Hematopoietic multipotent progenitor cell treated with erythropoietin and hydrocortisone succinate and interleukin-3 and kit ligand, for 4 days (in vitro differentiated cells): ENCODE measurements at regions not wholly inside any gene's neighbourhood (a gene's known extent, or its start where the extent isn't known, plus 50 kb on each side); places are given as distances from the start of the nearest gene placed in this dataset.
A peak's percentile ranks its signal among the peaks of the same experiment; 100 is the strongest.
"Not testable (repeated sequence)": the region's sequence is repeated elsewhere in the genome, so short reads cannot be mapped to it uniquely, and the experiment has no call there.

Source experiments
- DNase-seq: peaks from one replicate; pipeline ENCODE4 v3.0.0-alpha.2; 2015

DNA sequence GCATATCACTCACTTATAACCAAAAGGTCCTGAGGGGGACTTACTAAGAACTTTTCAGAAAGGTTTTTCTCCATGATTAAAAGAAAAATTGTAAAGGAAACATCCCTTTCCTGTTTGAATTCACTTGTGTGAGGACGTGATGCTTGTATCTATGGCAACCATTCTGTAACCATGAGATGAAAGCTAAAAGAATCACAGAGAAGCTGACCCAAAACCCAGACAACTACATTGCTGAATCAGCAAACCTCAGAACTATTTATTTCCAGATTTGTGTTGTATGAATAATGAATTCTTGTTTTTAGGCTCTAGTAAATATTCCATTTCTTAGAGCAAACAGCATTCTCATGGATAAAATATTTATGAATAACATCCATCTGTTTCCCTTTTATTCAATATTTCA is 91.2 kb downstream of the RCHY1 start:
- no peak for DNase-seq

DNA sequence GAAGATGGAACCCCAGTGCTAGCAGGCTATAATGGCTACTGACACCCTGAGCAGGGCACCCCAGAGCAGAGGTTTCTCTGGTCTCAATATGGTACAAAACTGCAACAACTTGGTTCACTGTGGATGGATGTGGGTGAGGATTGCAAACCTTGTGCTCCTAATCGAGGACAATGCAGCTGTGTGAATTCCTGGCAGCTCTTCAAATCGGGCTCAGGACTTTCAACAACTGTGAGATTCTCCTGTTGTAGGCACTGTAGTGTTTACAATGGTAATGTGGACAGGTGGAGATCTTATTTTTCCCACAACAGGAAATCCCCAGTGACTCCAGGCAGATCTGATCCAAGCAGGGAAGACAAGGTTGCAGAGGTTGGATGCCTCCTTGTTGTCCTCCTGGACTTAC is 101.5 kb downstream of the RCHY1 start:
- DNase-seq = no peak

DNA sequence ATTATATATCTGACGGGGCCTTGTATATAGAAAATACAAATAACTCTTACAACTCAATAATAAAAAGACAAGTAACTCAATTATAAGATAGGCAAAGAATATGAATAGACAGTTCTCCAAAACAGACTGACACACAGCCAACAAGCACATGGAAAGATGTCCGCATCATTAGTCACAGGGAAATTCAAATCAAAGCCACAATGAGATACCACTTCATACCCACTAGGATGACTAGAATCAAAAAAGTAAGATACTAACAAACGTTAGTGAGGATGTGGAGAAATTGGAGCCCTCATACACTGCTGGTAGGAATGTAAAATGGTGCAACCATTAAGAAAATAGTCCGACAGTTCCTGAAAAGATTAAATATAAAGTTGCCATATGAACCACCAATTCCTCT is 115.7 kb downstream of the RCHY1 start:
- DNase-seq = no peak

DNA sequence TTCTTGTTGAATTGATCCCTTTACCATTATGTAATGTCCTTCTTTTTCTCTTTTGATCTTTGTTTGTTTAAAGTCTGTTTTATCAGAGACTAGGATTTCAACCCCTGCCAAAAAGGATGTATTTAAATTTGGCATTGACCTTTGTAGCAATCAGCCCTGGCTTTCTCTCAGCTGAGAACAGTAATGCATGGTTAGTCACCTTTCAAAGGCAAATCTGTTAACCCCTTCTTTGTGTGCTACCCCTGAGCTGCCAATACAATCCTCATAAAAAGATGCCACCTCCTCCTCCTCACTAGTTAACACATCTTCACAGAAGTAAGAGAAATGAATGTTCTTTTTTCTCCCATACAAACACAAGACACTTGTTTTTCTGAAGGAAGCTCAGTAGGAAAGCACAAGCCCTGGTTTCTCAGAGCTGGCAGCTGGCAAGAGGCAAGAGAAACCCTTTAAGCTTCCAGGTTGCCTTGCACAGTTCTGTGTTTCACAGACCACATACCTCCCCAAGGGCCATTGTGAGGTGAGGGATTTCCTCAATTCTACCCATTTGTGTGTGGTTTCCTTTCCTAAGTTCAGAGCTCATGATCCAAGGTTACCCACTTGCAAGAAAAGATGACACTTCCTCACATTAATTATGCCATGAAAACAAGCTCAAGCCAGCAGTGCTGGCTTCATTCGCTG is 122.6 kb downstream of the RCHY1 start:
- no peak for DNase-seq

DNA sequence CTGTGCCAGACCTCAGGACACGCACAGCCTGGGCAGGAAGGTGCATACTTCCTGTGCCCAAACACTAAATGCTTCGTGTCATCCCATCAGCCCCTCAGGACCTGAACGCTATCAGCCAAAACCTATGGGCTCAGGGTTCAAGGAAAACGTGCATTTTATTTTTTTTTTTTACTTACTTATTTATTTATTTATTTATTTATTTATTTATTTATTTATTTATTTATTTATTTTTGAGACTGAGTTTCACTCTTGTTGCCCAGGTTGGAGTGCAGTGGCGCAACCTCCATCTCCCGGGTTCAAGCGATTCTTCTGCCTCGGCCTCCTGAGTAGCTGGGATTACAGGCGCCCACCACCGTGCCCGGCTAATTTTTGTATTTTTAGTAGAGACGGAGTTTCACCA is 127.8 kb downstream of the RCHY1 start:
- not testable (repeated sequence) for DNase-seq

DNA sequence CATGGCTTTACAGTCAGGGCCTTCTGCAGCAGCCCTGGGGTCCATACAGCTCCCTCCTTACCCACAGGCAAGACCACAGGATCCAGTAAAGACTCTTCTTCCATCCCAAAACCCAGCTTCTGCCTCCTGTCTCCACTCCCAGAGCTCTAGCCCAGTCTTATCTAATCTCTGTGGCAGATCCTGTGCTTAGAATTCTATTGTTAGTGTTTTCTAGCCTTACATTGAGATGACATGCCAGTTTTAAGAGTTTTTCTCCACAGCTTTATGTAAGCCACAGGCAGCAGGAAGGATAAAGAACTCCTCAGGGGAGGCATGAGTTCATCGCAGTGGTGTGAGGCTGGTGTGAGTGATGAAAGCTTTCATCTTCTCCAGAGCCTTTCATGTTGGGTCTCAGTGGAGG is 129.1 kb downstream of the RCHY1 start:
- no peak for DNase-seq

DNA sequence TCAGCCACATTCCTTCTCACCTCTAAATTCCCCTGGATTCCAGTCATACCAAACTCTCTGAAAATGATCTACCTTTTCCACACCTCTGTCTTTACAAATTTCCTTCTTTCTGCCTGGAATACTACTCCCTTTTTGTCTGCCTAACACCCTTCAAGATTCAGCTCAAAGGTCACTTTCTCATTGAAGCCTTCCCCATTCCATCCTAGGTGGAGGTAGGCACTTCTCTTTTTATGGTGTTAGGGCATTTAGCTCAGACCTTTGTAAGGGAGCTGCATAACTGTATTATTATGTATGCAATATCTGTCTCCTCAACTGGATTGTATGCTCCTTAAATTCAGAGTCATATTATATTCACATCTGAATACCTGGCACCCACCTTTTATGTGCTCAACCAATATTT is 137.7 kb downstream of the RCHY1 start:
- DNase-seq = no peak

DNA sequence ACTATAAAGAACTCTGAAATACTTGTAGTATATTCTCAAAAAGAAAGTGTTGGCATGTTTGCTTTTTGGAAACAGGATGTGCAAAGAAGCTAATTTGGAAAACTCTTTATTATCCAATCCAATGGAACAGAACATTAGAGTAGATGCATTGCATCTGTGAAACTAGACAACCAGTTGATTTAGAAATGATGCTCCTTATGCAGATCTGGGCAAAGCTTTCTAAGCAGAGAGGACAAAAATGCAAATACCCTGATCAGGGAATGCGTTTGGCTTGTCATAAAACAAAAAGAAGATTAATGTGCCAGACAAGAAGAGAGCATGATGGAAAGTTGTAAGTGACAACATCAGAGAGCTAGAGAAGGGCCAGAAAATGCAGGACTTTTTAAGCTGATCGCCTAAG is 142.3 kb downstream of the RCHY1 start:
- DNase-seq = no peak

DNA sequence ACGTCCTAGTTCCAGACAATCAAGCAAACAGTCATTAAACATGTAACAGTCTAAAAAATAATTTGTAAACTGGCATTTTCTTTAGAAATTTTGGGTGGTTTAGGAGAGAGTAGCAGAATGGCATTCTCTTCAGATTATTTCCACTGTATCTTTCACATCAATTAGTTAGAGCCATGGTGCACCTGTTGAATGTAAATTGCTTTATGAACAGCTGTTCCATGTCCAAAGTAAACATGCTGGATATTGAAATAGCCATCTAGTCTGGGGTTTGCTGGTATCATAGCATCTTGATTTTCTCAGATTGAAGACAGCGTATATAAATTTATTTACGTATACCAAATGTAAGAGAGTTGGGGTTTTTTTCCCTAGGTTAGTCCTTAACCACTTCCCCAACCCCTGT is 143.6 kb downstream of the RCHY1 start:
- no peak for DNase-seq

DNA sequence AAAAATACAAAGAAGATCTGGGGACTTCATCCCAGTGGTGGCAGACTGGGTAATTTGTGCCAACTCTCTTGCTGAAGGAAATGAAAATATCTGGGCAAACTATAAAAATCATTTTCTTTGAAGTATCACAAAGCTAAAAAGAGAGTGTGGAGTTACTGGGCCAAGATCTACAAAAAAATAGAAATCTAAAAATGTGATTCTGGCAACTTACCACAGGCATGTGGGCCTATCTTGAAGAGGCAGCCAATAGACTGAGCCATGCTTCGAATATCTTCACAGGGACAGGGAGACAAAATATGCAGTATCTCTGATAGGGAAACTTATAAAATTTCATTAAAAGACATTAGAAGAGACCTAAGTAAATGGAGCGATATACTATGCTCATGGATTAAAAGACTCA is 168.8 kb downstream of the RCHY1 start:
- no peak for DNase-seq

DNA sequence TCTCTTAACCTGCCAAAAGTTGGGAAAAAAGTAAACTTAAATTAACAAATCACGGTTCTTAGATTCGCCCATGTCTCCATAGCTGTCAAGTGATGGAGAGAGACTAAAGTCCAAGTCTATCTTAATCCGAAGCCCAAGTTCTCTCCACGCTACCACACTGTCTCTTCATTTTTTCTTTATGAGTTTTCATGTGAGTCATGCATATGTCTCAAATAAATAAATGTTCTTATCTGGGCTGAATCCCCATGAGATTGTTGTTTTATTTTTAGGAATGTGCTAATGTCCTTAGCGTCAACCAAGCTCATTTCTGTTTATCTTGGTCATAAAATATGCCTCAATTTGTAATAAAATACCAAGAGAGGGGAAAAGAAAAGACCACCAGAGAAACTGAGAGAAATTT is 169.3 kb downstream of the RCHY1 start:
- DNase-seq = no peak

DNA sequence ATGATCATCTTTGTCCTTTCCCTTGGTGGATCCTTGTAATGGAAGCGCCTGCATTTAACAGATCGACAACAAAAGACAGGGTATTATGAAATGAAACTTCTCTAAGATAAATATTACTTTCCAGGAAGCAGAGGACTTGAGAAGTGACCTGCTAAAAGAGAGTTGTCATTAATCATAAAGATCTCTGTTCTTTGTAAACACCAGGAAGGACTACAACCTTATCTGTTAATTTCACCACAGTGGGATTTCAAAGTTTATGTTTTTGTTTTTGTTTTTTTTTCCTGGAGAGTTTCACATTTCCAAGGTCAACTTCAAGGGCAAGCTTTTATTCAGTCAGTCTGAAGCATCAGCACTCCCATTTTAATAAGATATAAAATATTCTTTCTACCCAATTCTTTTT is 170.9 kb downstream of the RCHY1 start:
- no peak for DNase-seq

DNA sequence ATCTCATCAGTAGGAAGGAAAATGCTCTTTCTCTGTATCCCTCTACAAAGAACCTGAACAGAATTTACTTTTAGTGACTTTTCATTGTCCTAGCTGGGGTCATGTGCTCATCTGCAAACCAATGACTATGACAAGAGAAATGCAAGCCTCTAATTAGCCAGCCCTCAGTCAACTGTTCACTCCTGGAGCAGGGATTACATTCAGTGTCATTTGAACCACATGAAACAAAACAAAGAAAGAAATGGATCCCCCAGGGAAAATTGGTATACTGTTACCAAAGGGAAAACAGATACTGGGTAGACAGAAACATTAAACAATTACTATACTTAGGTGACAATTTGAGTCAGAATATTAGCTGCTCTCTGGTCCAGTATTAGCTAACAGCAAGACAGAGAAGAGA is 173.6 kb downstream of the RCHY1 start:
- no peak for DNase-seq

DNA sequence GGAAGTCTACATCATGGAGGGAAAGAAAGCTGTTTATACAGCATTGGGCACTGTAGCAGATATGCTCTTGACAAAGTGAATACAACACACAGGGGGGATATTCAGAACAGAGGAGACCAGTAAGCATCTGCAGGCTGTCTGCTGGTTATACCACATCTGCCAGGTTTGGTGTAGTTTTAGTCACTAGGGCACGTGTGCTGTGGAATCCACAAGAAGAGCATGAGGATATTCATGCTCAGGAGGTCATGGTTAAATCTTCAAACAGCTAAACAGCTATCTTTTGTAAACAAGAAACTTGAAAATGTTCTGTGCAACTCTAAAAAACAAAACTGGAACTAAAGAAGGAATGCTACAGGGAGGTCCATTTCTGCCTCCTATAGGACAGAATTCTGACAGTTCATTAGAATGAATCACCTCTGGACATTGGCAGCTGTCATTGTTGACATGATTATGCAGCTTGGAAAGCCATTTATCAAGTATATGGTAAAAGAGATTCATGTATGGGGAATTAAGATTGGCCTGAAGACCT is 175.8 kb downstream of the RCHY1 start:
- no peak for DNase-seq

DNA sequence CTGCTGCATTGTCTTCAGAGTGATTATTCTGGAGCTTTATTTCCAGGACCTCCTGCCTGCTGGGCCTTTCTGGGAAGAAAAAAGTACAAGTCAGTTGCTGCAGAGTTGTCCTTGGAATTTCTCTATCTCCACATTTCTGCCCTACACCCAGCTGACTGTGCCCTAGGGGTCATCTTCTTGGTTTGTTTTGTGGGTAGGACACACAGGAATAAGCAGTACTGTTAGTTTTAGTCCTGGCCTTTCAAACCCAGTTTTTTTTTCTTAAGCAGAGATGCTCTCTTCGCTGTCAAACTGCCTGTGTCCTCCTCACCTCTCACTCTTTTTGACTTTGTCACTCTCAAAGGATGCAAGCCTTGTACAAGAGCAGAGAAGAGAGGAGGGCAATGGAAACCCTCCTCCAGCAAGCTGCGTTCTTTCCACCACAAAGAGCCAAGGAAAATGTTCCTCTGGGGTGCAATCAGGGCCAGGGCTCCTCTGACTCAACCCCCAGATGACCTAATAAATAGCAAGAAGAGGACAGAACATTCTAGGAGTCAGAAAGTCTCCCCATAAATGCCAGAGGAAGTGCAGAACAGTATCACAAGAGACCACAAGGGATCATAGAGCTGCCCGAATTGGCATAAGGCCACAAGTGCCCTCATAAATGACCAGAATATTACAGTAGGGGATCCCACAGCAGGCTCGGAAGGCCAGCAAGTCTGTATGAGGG is 186.2 kb downstream of the RCHY1 start:
- DNase-seq = no peak

DNA sequence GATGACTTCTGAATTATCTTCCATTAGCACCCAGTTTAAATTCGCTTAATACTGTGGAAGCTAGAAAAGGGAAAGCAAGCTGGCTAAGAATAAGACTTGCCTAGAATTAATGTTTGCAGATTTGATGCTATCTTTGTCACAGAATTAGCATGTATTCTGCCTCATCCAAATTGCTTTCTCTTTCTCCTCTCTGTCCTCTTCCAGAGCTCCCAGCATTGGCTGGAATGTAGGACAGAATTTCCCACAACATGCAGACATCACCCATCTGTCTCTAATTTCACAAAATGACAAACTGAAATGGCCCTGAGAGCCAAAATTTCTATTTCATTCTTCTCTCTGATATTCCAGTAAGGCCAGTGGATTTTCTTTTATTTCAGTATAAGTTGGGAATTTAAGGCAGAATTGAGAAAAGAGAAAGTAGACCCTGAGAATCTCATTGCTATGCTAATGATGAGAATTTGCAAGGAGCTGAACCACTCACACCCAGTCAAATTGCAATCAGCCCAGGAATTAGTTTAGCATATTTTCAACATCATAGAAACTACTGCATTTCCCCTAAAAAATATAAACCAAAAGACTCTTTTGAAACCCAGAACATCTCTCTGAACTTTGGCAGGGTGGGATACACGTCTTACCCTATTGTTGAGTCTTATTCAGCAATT is 188.8 kb downstream of the RCHY1 start:
- DNase-seq = no peak

DNA sequence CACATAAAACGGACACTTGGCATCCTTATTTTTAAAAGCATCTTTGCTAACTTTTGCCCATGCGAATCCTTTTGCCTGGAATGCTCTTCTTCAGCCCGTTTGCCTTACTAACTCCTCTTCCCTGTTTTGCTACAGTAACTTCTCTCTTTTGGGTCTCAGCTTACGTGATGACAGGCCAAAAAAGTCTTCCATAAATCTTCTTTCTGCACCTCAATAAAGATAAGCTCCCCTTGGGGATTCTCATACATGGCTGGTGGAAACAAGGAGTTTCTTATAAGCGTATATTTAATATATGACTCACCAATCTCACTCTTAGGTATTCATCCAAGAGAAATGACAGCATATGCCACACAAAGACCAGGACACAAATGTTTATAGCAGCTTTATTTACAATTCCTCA is 192.7 kb downstream of the RCHY1 start:
- no peak for DNase-seq

DNA sequence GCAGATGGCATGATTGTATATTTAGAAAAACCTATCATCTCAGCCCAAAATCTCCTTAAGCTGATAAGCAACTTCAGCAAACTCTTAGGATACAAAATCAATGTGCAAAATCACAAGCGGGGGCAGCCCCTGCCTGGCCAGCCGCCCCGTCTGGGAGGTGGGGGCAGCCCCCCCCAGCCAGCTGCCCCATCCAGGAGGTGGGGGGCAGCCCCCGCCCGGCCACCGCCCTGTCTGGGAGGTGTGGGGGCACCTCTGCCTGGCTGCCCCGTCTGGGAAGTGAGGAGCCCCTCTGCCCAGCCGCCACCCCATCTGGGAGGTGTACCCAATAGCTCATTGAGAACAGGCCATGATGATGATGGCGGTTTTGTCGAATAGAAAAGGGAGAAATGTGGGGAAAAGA is 196.6 kb downstream of the RCHY1 start:
- DNase-seq = not testable (repeated sequence)

DNA sequence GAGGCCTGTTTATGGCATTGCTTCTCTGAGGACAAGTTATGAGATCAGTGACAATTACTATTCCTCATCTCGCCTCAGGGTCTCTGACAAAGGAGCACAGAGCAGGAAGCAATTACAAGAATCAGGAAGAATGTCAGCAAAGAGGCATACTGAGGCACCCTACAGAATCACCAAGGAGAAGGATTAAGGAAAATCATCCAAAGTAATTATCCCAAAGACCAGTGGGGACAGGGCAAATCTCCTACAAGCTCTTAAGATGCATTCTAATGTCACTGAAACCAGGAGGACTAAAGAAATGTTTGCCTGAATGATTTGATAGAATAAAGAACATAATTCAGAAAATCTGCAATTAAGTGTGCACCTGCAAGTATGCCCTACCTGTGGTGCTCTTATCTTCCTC is 206.2 kb downstream of the RCHY1 start:
- DNase-seq = no peak

DNA sequence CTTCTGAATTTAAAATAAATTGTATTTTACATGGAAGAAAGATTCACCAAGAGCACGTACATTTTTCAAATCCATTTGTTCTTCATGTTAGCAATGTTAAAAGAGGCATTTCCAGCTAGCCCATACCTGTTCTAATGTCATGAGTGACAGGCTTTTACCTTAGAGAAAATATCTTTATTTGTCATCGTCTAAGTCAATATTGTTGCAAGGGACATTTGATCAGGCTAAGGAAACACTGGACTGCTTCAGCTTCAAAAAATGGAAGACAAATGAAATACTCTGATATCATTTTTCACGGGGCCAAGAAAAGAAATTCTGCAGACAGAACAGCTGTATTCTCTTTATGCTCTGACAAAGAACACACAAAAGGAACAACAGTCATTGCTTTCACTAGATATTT is 207.7 kb downstream of the RCHY1 start:
- DNase-seq = no peak

DNA sequence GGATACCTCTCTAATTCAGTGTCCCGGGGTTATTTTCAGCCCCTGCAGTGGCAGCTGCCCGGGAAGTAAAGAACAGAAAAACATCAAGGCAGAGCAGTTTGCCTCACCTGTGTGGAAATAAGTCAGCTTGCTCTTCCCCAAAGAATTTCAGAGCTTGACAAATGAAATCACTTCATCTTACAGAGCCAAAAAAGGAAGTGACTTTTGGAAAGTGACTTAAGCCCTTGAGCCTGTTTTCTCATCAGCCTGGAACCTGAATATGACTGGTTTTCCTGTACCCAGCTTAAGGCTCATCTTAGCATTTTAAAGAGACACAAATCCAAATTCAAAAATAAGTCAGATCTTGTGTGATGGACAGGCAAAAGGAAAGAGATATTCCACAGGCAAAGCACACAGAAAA is 211.6 kb downstream of the RCHY1 start:
- DNase-seq = no peak

DNA sequence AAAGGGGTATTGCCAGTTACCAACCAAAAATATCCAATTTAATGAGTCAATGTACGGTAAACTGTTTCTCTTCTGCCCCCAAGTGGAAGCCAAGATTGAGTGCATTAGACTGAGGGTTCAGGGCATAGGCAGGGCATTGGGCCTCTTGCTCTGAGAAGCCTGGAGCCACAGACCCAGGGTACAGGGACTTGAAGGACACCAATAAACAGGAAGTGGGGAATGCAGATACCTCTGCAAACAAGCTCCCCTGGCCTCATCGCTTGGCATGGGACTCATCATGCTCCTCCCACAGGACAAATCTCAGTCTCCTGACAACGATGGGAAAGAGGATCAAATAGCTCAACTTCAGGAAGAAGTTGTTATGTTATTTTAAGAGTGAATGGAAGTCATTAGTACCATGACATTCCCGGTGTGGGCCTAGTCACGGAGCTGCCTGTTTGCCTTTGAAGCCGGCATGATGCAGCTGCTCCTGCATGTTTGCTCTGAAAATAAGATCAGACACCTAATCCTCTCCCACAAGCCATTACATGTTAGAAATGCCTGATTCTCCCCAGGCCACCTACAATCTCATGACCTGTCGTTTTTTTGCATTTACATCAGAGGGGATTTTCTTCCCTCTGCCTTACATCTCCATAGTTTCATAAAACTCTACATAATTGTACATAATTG is 224.2 kb downstream of the RCHY1 start:
- peak; percentile 11 for DNase-seq

DNA sequence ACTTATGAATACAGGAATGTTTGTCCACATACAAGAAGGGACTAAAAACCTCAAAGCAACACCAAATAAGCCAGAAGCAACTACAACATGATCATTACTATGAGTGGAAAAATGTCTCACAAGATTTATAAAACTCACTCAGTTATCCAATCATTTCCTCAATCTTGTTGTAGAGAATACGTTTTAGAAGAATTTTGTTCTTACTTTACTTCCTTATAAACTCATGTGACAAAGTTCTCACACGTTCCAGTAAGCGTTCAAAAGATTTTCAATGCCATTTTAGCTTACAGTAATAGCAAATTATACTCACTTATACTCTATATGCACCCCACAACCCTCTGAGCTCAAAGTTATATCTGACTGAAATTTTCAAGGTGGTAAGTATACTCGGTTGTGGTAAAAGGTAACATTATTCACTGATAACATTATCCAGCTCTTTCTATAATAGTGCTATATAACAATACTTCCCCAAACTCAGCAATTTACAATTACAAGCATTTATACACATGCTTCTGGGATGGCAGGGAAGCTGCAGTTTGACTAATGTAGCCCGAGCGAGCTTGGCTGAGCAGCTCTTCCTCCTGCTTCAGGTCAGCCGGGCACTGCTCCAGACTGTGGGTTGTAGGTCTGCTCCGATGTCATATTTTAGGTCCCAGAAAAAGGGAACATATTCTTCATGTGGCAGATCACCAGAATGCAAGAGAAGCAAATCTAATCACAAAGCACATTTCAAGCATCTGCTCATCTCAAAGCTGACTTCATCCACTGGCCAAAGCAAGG is 226.3 kb downstream of the RCHY1 start:
- DNase-seq = no peak
